GM18868 (cell line): ENCODE measurements at regions not wholly inside any gene's neighbourhood (a gene's known extent, or its start where the extent isn't known, plus 50 kb on each side); places are given as distances from the start of the nearest gene placed in this dataset.
"Not testable (repeated sequence)": the region's sequence is repeated elsewhere in the genome, so short reads cannot be mapped to it uniquely, and the experiment has no call there.

Experiments
- ATAC-seq: cut with Tn5 transposase; IDR thresholded peaks from one replicate; pipeline ENCODE4 v1.9.1; 2021; ENCODE audit warnings: mild to moderate bottlenecking, moderate library complexity; ENCODE audit not compliant: unreplicated experiment

DNA sequence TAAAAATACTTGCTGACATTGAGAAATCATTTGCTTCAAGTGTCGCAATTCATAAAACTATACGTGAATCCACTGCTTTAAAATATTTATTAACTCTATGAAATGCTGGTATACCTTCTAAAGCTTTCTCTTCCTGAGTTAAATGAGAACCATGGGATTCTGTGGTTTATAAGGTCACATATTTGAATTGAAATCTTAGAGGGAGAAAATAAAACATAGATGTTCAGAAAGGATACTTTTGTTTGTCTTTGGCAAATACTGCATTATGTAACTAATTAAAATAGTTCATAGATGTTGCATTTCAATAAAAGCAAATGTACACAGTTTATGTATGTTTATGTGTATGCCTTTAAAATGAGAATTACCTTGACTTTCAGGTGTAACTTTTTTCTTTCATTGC lies 250.1 kb downstream of the FAM170A start:
- no peak for ATAC-seq

DNA sequence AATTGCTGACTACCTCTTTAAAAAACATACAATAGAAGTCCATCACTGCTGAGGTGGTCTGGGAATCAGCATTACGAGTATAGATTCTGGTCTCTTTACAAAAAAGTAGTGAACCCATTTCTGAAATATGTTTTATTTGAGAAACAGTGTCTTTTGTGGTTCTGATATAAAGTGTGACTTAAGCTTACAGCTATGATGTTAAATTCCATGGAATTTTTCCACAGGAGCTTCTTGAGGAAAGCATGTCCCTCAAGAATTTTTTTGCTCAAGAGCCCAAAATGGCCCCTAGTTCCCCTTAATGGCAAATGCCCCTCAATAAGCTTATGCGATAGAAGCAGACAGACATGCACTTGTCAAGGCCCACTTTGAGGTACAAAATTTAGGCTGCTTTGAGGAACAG lies 265.7 kb downstream of the FAM170A start:
- ATAC-seq = no peak

DNA sequence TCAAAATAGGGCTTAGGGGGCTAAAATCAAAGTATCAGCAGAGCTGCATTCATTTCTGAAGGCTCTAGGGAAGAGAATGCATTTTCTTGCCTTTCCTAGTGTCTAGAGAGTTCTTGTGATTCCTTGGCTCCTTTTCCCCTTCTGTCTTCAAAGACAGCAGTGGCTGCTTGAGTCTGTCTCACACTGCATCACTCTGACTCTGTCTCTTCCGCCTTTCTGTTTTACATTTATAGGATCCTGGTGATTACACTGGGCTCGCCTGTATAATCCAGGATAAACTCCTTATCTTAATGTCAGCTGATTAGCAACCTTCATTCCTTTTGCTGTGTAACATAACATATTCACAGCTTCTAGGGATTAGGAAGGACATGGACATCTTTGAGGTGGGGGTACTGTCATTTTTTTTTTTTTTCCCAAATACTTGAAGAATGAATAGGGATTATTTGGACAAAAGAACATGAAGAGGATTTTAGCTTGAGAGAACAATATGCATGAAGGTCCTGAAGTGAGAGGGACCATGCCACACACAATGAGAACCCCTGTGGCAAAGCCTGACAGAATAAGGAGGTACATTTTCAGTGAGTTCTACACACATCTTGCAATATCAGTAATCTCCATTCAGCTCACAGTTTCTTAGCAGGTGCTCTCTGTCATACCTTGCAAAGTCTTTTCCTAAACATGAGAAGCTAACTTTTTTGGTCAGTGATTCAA lies 267.6 kb downstream of the FAM170A start:
- ATAC-seq = no peak

DNA sequence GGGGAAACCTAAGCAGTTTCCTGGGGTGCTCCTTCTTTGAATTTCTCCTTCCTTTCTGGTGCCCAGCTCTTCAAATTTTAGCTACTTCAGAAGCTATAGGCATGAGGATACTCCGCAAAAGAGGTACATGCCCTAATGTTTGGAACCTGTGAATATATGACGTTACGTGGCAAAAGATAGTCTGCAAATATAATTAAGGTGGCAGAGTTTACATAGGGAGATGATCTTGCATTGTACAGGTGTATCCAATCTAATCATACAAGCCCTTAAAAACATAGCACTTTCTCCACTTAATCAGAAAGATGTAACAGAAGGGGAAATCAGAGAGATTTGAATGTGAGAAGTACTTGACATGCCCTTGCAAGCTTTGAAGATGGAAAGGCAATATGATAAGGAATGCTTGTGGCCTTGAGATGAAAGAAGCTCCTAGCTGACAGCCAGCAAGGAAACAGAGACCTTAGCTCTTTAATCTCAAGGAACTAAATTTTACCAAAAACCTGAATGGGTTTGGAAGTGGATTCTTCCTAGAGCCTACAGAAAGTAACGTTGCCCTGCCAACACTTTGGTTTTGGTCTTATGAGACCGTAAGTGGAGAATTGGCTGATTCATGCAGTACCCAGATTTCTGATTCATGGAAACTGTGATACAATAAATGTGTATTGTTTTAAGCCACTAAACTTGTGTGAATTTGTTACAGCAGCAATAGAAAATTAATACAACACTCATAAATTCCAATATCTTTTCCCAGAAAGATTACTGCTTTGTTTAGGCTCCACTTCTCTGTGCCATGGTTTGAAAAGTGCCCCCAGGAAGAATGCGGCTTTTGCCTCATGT lies 268.4 kb downstream of the FAM170A start:
- no peak for ATAC-seq

DNA sequence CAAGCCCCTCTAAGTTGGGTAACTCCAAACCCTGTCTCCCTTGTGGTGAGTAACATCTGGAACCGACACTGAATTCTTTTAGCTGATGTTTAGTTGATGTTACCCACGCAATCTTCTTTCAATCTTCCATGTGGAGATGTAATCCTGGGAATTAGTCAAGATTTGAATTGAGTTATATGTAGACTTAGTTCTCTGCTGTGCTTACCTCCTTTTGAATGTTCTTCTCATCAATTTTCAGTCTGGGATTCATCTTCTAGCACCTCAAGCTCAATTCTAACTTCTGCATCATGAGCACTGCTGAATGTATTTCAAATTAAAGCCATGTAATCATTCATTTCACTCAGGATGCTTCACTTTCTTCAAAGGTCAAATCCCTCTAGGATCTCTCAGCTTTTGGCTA lies 270.6 kb downstream of the FAM170A start:
- no peak for ATAC-seq

DNA sequence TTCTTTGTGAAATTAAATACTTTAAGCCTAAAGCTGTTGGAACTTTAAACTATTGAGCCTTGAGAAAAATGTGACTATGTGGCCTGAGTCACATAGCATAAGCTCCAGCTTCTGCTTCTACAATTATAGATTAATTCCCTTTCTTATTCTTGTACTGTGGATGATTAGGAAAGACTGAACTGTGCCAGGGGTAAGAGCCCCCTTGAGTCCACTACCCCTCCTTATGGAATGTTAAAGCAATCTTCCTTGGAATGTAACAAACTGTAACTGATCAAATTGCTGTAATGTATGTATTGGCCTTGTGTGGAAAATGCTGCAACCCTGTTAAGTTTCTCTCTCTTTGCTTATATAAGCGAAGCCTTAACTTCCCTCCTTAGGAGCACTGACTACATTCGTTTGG lies 273.2 kb downstream of the FAM170A start:
- ATAC-seq = no peak

DNA sequence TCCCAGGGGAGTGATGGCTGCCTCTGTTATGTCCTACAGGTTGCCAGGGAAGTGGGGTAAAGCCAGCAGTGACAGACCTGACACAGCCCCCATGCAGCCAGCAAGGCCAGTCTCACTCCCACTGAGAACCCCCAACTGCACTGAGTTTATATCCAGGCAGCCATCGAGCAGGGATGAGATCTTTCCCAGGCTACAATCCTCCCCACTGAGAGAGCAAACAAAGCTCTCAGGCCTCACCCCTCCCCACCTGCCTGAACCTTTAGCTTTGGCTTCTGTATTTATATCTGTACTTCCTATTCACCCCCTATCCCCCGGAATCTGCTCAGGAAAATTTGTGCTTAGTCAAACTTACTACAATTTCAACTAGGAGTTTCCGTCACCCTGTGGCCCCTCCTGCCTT lies 284.1 kb downstream of the FAM170A start:
- no peak for ATAC-seq

DNA sequence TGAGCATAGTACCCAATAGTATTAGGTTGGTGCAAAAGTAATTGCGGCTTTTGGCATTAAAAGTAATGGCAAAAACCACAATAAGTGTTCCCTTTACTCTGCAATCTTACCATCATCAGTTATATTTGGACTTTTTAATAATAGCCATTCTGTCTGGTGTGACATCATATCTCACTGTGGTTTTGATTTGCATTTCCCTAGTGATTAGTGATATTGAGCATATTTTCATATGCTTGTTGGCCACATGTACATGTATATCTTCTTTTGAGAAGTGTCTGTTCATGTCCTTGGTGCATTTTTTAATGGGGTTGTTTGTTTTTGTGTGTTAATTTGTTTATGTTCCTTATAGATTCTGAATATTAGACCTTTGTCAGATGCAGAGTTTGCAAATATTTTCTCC lies 289.9 kb downstream of the FAM170A start:
- no peak for ATAC-seq

DNA sequence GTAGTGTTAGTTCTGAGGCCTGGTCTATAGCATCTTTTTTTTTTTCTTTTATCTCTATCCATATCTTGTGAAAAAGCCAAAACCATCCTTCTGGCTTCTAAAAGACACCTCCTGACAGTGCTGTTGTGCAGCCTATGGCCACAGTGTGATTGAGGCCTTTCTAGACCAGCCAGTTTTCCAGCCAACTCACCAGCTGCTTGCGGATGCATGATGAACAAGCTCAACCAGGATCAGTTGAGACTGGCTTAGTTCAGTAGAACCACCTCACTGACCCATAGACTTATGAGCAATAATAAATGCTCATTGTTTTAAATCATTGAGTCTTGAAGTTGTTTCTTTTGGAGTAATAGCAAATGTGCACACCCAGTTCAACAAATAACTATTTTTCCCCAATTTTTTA lies 296.9 kb downstream of the FAM170A start:
- no peak for ATAC-seq

DNA sequence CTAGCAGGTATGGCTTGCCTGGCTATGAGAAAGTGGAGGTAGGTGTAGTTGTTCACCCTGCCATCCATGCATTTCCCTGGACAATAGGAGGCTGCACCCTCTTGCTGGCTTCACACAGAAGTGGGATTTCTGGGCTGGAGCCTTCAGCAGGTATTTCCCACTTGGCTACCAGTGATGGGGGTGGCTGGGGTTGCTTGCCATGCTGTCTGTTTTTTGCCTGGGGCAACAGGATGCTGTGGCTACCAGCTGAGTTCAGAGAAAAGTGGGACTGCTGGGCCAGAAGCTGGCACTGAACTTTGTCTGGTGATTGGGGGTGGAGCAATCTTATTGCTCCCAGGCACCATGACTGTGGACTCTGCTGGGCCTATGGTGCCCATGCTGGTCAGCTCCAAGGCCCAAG lies 299.6 kb downstream of the FAM170A start:
- ATAC-seq = no peak

DNA sequence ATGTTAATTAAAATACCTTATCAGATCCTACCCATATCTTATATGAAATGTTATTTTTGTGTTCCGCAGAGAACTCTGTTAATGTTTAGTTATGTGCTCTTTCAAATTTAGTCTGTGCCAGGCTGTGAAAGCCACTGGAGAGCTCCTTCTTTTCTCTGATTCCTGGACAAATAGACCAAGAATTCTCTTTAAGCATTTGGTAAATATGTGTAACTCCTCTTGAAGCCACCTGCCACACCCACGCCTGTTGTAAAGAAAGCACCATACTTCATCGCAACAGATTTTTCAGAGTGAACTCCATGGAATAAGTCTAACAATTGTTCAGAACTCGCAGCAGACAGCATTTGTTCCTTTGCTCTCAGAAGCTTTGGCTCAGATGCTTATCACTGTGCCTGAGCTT lies 301.1 kb downstream of the FAM170A start:
- ATAC-seq = no peak

DNA sequence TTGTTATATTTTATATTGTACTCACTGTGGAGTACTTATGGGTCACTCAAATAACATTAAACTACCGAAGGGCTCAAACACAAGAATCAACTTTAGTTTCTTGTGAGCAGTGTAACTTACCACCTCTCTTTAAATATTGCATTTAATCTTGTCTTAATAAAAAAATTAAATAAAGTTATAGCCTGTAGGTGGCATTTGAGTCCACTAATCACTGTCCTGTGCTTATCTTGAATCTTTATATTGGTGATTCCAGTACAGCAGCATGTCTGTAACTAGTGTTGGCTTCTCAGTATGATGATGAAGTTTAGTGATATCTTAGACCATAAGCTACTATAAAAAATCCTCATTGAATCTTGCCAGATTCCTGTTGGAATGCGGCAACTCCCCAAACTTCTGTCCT lies 313.8 kb downstream of the FAM170A start:
- ATAC-seq = no peak

DNA sequence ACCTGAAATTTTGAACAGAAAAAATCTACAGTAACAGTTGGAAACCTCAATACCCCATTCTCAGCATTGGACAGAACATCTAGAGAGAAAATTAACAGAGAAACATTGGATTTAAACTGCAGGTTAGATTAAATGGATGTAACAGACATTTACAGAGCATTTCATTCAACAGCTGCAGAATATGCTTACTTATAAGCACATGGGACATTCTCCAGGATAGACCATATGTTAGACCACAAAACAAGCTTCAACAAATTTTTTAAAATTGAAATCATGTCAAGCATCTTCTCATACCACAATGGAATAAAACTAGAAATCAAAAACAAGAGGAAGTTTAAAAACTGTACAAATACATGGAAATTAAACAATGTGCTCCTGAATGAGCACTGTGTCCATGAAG lies 316.3 kb downstream of the FAM170A start:
- no peak for ATAC-seq

DNA sequence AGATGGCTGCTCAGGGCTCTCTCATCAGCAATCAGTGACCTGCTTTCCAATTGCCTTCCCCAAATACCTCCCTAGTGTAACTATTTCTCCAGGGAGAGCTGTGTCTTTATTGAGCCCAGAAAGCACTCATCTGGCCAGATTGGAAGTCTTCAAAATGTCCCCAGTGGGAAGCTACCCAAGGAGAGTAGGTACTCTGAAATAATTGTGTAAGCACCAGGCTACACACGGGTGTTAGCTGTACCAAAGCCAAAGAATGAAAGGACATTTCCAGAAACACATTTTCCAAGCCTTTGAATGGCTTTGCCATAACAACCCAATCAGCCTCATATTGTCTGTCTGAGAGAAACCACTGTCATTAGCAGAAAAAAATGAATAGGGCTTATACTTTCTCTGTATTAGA lies 318.8 kb downstream of the FAM170A start:
- no peak for ATAC-seq

DNA sequence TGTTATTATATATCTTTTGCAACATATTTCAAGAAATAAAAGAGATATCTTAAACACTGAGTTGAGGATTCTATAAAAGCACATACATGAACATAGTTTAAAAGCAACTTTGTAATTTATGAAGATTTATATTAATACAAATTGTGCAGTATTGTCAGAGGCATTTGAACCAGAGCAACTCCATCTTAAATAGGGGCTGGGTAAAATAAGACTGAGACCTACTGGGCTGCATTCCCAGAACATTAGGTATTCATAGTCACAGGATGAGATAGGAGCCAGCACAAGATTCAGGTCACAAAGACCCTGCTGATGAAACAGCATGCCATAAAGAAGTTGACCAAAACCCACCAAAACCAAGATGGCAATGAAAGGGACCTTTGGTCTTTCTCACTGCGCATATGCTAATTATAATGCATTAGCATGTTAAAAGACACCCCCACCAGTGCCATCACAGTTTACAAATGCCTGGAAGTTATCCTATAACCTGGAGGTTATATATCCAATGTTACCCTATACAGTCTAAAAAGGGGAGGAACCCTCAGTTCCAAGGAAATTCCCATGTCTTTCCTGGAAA lies 320.2 kb downstream of the FAM170A start:
- ATAC-seq = no peak

DNA sequence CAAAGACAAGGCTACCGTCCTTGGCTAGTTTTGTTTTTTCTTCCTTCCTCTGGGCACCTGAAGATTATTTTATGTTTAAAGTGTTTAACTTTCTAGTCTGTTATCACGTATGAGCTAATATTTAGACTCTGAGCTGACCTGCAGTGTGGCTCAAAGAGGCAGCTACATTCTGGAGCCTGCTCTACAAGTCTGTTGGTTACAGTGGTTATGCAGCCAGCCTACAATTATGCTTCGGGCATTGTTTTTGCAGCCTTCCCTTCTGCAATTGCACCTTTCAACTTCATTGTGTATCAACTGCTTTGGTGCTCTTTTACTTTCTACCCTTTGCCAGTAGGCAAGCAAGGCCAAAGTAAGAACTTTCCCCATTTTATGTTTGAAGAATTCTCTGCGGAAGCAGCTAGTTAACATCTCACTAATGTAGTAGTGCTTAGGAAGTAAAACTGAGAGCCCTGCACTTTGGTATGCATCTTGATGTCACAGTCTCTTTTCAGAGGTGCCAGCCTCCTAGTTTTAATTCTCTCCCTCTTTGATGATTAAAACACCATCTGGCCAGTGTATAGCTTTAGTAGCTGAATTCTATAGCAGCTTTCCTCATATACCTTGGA lies 322.1 kb downstream of the FAM170A start:
- no peak for ATAC-seq

DNA sequence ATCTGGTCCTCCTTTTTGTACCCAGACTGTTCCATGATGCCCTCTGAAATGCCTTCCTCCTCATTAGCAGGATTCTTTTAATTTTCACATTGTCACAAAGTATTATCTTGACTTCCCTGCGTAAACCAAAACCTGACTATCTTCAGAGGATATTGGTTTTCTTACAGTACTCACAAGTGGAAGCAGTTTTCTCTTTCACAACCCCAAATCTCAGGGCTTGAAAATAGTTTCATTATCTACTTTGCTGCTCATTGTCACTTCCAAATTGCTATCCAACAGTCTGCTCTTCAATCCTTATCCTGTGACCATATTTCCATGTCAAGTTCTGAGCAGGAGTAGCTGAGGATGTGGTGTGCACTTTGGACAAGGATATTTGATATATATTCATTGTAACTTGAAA lies 324.1 kb downstream of the FAM170A start:
- no peak for ATAC-seq

DNA sequence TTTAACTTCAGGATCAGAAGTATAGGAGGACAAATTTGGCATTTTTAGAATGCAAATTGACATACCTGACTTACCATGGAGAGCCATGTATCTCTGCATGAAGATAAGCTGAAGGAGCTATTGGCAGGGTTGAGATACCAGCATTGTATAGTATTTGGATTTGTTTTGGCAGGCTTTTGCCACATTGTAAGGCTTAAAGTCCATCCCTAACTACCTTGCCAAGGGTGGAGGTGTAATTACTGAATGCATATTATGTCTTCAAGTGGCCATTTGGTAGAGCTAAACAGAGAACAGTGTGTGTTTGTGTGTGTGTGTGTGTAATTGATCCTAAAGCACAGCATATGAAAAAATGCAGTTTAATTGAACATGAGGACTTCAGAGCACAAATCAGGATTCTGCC lies 324.7 kb downstream of the FAM170A start:
- no peak for ATAC-seq

DNA sequence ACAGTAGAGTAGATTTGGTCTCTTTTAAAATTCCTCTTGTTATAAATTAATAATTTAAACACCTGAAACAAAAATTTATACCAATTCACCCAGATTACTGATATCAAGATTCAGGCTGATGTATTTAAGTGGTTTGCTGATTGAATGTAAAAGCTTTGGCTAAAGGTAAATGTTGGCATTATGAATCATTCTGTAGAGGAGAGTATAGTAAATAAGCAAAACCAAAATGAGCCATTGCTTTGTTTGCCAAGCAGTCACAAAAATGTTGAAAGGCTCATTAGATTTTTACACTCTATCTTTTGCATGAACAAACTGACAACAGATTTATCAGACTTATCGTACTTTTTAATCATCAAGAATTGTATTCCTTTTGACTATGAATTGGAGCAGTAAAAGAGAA lies 332.6 kb downstream of the FAM170A start:
- no peak for ATAC-seq

DNA sequence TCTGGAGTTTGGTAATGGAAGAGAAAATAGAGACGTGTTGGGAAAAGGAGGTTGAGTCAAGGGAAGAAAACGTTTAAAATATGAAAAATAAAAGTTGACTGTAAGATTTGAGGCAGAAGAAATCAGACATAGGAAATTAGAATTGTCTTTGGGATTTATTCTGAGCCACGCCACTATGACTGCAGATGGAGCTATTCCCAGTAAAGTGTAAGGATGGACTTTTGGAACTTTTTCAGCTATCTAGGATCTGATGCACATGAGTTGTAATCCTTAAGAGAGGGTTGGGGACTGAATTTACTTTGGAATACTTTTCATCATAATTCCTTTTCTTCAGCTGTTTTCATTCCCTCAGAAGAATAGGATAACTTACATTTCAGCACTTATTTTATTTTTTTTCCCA lies 336.7 kb downstream of the FAM170A start:
- ATAC-seq = no peak

DNA sequence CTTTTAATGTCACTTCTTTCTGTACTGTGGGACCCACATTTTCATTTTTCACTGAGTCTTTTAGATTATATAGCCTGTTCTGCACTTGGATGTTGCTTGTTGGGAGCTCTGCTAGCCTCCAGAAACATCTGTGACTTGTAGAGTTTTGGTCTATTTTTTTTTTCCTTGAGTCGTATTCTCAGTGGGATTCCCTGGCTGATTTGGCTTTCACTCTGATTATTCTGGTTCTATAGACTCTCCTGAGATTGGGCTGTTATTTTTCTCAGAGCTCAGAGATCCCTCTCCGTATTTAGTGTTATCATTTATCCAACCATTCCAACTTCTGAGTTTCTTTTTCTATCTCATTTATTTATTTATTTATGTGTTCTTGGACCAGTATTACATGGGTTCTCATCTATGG lies 339.3 kb downstream of the FAM170A start:
- ATAC-seq = no peak

DNA sequence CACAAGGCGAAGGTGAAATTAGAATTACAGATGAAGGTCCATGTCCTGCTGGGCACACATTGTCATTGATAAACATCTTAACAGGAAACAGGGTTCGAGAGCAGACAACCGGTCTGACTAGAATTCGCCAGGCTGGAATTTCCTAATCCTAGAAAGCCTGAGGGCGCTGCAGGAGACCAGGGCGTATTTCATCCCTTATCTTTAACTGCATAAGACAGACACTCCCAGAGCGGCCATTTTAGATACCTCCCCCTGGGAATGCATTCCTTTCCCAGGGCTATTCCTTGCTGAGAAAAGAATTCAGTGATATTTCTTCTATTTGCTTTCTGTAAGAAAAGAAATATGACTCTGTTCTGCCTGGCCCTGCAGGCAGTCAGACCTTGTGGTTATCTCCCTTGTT lies 357.7 kb downstream of the FAM170A start:
- not testable (repeated sequence) for ATAC-seq
